Activated CD4-positive, alpha-beta T cell treated with anti-CD3 and anti-CD28 coated beads for 24 hours (primary cell): ENCODE measurements at regions not wholly inside any gene's neighbourhood (a gene's known extent, or its start where the extent isn't known, plus 50 kb on each side); places are given as distances from the start of the nearest gene placed in this dataset.
A peak's percentile ranks its signal among the peaks of the same experiment; 100 is the strongest.

ENCODE experiments used
- DNase-seq, 2 donors: peaks; one replicate each; pipeline ENCODE4 v3.0.0-alpha.2; 2020; ENCODE audit warnings: low read depth in 2 of 2

DNA sequence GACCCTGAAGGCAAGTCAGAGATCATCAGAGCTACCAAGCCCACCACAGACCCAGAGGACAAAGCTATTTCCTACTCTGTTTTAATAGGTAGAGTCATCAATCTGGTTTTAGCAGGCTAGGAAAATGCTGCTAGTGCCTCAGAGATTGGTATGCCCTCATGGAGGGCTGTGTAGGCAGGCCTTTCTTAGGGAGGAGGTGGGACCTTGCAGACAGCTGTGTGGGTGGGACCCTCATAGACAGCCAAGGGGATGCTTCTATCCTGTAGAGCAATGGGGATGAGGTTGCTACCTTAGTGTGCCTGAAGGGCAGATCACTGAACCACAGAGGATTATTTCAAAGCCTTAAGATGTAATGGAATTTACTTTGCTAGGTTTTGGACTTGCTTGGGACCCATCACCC is 534.9 kb upstream of the KLF12 start:
- no peak for DNase-seq

- DNase-seq = no peak
Observed at GRCh38 chr13:74667656-74668203, 533.5 kb upstream of the KLF12 start.

- no peak for DNase-seq
Observed at GRCh38 chr13:74662905-74663304, 528.7 kb upstream of the KLF12 start.

- DNase-seq = no peak
Observed at GRCh38 chr13:74661851-74662250, 527.6 kb upstream of the KLF12 start.

DNA sequence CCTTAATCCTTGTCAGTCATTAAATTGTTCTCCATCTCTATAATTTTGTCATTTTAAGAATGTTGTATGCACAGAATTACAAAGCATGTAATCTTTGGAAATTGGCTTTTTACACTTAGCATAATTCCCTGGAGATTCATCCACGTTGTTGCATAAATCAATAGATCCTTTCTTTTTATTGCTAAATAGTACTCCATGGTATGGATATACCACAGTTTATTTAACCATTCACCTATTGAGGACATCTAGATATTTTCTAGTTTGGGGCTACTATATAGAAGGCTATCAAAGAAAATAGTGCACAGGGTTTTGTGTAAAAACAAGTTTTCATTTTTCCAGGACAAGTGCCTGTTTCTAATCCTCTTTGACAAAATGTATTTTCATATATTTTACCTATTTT is 523.6 kb upstream of the KLF12 start:
- no peak for DNase-seq

GRCh38 chr13:74651121-74651520 is 516.9 kb upstream of the KLF12 start:
- no peak for DNase-seq

DNA sequence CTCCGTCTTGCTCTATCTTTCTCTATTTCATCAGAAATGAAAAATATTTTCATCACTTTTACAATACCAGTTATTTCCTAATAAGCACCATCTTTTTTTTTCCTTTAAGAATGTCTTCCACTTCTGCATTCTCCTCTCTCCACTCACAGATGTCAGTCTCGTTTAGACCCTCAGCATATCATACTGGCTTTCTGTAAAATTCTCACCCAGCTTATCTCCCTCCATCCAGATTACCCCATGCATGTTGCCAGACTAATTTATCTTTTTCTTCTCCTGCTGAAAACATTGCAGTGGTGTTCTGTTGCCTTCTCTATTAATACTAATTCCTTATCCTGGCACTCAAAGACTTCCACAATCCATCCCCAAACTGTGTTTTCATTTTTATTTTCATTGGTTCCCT is 513.8 kb upstream of the KLF12 start:
- DNase-seq = no peak

DNA sequence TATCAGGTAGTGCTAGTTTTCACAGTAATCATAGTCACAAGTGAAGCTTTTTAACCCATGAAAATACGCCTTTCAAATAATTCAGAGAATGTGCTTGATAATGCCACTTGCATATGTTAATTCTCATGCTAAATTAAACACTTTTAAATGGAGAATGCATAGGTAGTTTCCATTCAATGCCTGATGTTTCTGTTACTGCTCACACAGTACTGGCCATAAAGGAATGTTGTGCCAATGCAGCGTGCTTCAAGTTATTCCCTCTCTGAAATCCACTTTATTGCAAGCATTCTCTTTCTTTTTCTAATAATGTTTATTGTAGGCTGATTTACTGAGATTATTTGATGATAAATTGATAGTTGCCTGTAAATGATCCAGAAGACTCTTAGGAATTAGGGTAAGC is 513.0 kb upstream of the KLF12 start:
- DNase-seq = no peak

DNA sequence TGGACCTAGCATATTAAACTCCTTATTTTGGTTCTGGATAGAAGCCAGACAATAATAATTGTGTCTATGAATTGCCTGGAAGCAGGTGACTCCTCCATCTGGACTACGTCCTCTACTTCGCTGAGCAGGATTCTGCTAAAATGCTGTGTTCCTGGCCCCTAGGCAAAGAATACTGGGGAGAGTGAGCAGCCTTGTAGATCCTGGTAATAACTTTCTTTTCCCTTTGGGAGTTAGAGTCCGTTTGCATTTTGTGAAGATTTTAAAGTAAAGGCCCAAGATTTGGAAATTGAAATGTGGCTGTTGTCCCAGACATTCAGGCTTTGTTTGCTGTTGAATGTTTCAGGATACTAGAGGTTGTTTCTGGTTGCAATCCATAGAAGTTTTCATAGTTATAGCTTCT is 511.9 kb upstream of the KLF12 start:
- DNase-seq = no peak

GRCh38 chr13:74645586-74645985 is 511.4 kb upstream of the KLF12 start:
- no peak for DNase-seq

- DNase-seq = no peak
Observed at GRCh38 chr13:74644229-74644628, 510.0 kb upstream of the KLF12 start.

DNA sequence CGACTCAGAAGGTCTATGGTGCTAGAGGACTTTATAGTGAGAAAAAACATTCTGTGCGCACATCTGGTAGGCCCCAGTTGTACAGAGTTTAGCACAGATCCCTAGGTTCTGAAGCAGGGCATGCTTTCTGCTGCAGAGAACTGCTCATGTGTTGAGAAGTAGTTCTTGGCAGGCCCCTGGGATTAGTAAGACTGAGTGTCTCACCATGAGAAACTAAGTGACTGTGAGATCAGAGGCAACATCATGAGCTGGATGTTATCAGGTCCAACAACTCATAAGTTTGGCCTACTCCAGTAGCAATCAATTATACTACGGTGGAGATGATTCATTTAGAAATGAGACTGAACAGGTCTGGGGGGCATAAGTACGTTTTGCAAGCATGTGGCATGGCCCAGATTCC is 507.4 kb upstream of the KLF12 start:
- no peak for DNase-seq

- DNase-seq = no peak
Observed at GRCh38 chr13:74633734-74634133, 499.5 kb upstream of the KLF12 start.

DNA sequence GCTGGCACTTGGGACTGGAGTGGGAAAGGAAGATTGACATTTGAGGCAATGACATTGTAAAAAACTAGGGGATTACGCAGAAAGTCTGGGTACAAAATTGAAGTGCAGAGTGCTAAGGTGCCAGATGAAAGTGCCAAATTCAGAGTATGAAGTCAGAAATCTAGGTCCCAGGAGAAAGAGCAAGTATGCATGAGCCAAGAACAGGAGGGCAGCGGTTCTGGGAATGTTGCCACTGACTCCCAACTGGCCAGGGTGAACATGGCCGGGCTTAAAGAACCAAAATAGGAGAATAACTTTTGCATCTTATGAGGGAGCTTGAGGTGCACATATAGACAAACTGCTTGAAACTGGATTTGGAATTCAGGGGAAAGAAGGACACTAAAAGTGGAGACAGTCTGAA is 495.8 kb upstream of the KLF12 start:
- no peak for DNase-seq

DNA sequence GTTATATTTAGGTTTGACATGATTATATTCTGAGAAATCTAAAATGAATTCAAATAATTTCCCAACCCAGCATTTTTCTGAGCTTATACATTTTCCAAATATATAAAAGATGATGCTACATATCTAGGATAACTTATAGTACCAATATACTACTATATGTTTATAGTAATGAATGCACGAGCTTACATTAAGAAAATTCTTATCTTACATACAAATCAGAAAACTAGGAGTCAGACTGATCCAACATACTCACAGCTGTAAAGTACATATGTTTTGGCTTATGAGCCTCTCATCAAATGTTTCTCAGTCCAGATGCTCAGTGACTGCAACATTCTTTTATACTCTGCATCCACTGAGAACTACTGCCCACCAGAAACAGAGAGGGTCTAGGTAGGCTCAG is 491.3 kb upstream of the KLF12 start:
- DNase-seq = no peak

- DNase-seq = no peak
Observed at GRCh38 chr13:74623761-74624160, 489.6 kb upstream of the KLF12 start.

DNA sequence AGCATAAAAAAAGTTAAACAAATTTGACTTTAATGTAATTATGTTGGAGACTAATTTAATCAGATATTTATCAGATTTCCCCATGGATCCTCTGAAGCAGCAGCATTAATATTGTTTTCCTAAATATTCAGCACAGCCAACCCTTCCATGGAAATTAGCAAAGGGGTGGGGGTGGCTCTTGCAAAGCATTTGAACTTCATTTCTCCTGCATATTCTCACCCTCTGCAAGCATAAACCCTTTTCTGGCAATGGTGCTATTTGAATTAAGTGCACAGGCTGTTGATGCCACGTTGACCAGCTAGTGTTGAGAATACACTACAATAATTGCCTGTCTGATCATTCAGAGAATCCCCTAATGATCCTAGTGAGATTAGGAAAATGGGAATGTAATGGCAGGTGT is 488.1 kb upstream of the KLF12 start:
- no peak for DNase-seq

DNA sequence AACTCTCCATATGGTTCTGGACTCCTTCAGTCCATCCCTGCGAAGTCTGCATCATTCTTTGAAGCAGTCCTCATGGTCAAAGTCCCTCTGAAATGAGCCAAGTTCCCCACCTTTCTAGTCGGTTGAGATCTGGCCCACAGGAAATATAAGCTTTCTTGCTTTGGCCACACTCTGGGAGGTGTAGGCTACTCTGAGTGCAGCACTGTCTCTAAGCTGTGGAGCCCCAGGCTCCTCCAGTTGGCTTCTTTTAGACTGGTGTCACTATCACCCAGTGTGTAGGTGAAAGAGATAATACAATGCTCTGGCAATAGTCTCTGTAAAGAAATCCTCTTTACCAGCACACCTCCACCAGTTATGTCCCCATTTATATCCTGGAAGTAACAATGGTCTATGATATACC is 486.5 kb upstream of the KLF12 start:
- no peak for DNase-seq

DNA sequence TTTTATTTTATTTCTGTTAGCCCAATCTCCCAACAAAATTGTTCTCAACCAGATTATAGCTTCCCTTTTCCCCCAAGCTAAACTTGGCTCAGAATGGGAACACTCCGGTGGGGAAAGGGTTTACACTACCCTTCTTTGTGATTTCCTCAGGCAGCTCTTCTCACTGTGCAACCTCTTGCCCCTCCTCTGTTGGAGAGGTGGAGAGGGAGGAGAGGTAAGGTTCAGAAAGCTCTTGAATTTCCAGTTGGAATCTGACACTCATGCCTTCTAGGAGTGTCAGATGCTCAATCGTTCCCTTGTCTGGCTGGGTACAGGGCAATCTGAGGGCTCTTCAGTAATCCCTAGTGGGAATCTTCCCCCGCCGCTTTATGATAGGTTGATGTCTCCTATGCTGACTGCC is 486.1 kb upstream of the KLF12 start:
- no peak for DNase-seq

DNA sequence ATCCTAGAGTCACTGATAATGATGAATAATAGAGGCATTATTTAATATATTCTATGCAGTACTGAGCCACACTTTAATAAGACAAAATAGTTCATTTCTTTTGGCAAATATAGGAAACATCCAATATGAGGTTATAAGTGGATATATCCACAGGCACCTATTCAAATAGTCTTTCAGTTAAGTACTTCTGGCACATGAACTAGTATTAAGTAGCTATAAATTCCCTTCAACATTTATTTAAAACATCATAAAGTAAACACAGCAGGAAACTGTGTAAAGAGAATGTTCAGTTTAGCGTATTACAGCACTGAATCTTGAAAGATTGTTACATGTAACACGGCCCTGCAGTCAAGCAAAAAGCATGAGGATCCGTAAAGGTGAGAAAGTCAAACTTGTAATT is 463.3 kb upstream of the KLF12 start:
- DNase-seq = no peak

DNA sequence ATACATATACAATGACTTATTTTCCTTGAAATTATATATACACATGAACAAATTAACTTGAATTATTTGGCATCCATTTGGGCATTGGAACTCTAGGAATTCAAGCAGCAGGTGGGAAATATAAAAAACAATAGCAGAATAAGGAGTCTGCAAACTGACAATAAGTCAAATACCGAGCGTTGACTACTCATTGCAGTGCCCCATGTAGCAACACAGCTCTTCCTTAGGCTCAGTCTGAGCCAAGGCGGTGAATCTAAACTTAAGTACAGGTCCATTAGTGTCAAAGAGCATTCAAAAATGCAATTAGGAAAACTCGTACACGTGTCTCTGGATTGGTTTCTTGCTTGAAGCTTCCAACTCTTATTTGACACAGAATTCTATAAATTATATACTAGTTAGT is 462.5 kb upstream of the KLF12 start:
- no peak for DNase-seq

- DNase-seq = no peak
Observed at GRCh38 chr13:74593688-74594087, 459.5 kb upstream of the KLF12 start.

DNA sequence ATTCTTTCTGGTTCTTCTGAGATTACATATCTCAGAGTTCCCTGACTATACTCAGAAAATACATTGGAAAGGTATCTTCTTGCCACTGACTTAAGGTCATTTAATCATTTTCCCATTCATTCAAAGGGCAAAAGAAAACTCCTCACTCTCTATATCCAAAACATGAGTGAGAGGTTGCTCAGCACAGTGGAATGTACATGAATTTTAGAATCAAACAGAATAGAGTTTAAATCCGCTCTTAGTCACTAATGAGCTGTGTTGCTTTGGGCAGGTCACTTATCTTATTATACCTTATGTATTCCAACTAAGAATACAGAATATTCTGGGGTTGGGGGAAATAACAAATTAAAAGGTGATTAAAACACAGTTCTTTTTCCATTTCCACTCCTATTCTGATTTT is 452.6 kb upstream of the KLF12 start:
- DNase-seq = no peak

DNA sequence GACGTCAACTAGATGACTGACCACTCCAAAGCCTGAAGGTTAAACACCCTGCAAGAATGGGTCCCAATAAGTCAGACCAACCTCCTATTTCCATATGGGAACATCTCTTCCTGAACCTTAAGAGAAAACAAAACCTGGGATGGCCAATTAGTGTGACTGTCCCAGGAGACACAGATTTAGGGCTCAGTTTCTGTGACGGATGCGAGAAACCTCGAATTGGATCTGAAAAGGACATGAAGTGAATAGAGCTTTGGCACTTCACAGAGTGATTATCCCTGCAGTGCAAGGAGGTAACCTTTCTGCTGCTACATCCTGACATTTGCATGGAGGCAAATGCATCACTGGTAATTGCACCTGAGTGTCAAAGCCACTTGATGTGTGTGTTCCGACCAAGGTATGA is 442.2 kb upstream of the KLF12 start:
- DNase-seq = no peak

DNA sequence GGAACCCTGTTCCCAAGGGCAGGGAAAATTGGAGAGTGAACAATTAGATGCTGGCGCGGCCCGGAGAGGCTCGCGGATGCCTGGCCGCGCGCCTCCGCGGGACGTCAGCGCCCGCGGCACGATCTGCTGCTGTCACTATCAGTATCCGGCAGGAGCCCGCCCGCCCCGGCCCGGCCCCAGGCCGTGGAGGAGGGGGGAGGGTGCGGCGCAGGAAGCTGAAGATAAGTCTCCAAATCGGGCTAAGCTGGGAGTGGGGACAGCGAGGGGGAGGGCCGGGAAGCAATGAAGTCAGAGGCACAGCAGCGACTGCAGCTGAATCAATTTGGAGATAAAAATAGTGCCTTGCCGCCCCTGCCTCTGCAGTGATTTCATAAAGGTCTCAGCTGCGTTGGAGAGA is 441.5 kb upstream of the KLF12 start:
- peak in 1 of 2 donors; percentile 37 for DNase-seq
